PC-3 (cell line): ENCODE measurements at regions not wholly inside any gene's neighbourhood (a gene's known extent, or its start where the extent isn't known, plus 50 kb on each side); places are given as distances from the start of the nearest gene placed in this dataset.
"Not testable (repeated sequence)": the region's sequence is repeated elsewhere in the genome, so short reads cannot be mapped to it uniquely, and the experiment has no call there.

Experiments
- ATAC-seq: fragments of 200-7000 bp; cut with Tn5 transposase; 2 replicates; pipeline ENCODE4 v1.9.1; 2020; ENCODE audit warnings: mild to moderate bottlenecking, moderate library complexity
- BruUV-seq: library from RNA; stranded (reverse); fragments of 400-500 nt; replicated peaks from 2 replicates; lab custom pipeline; 2021; lab: Mats Ljungman, UMichigan
- CTCF ChIA-PET: fragments of 300-600 bp; sonication (Branson Sonifier 250); formaldehyde crosslinking; loops from one replicate; lab custom pipeline; 2022; ENCODE audit warnings: antibody characterized with exemption; lab: Charles Lee
- POLR2A ChIA-PET: fragments of 300-600 bp; sonication (Branson Sonifier 250); formaldehyde crosslinking; loops from one replicate; lab custom pipeline; 2022; ENCODE audit warnings: antibody characterized with exemption; ENCODE audit not compliant: unreplicated experiment; lab: Charles Lee
- DNase-seq: peaks from one replicate; pipeline ENCODE4 v3.0.0-alpha.2; 2015
- H2AFZ ChIP-seq: fragments of 300-600 bp; sonication (generic); 2 replicates; pipeline ENCODE4 v1.6.0; 2016; ENCODE audit warnings: antibody characterized with exemption, low read length
- H3F3A ChIP-seq: fragments of 300-600 bp; sonication (generic); one replicate; pipeline ENCODE4 v1.6.0; 2017; ENCODE audit warnings: antibody characterized with exemption, low read length, control low read depth, mild to moderate bottlenecking; ENCODE audit not compliant: unreplicated experiment
- H3K27ac ChIP-seq: fragments of 300-600 bp; sonication (generic); 2 replicates; pipeline ENCODE4 v1.5.1; 2016; ENCODE audit warnings: mild to moderate bottlenecking, low read length
- H3K27me3 ChIP-seq: fragments of 300-600 bp; sonication (generic); 2 replicates; pipeline ENCODE4 v1.6.1; 2016; ENCODE audit warnings: low read length, mixed read lengths
- H3K36me3 ChIP-seq: fragments of 300-600 bp; sonication (generic); 2 replicates; pipeline ENCODE4 v1.6.1; 2016; ENCODE audit warnings: low read depth, mixed run types, low read length, mixed read lengths
- H3K4me1 ChIP-seq: fragments of 300-600 bp; sonication (generic); 2 replicates; pipeline ENCODE4 v1.5.1; 2016; ENCODE audit warnings: low read length; ENCODE audit not compliant: insufficient read depth
- H3K4me2 ChIP-seq: fragments of 300-600 bp; sonication (generic); 2 replicates; pipeline ENCODE4 v1.6.0; 2016; ENCODE audit warnings: low read length
- H3K4me3 ChIP-seq: fragments of 300-600 bp; sonication (generic); 2 replicates; pipeline ENCODE4 v1.5.1; 2016; ENCODE audit warnings: mild to moderate bottlenecking, low read length, mixed read lengths
- H3K79me2 ChIP-seq: fragments of 300-600 bp; sonication (generic); 2 replicates; pipeline ENCODE4 v1.6.1; 2017; ENCODE audit warnings: low read length, mixed read lengths
- H3K9ac ChIP-seq: fragments of 300-600 bp; sonication (generic); 2 replicates; pipeline ENCODE4 v1.6.0; 2016; ENCODE audit warnings: mild to moderate bottlenecking, low read length
- H3K9me2 ChIP-seq: fragments of 300-600 bp; sonication (generic); replicated peaks from 2 replicates; pipeline ENCODE4 v1.6.1; 2016; ENCODE audit warnings: mixed run types, low read length, mixed read lengths
- H3K9me3 ChIP-seq: fragments of 300-600 bp; sonication (generic); 2 replicates; pipeline ENCODE4 v1.6.1; 2016; ENCODE audit warnings: low read length, mixed read lengths
- H4K20me1 ChIP-seq: fragments of 300-600 bp; sonication (generic); 2 replicates; pipeline ENCODE4 v1.6.1; 2016; ENCODE audit warnings: low read length, mixed read lengths
- EZH2 ChIP-seq: fragments of 300-600 bp; sonication (generic); IDR thresholded peaks from one replicate; pipeline ENCODE4 v1.6.1; 2017; ENCODE audit warnings: antibody characterized with exemption, mild to moderate bottlenecking, low read length; ENCODE audit not compliant: unreplicated experiment
- EZH2phosphoT487 ChIP-seq: fragments of 300-600 bp; sonication (generic); IDR thresholded peaks from 2 replicates; pipeline ENCODE4 v1.6.1; 2018; ENCODE audit warnings: mild to moderate bottlenecking, antibody characterized with exemption, low read length, borderline replicate concordance
- intact Hi-C: fragments of 100-400 bp; cut with micrococcal nuclease; formaldehyde crosslinking; loops from 2 replicates; pipeline ENCODE4 v1.9.0; 2023
- TF ChIP-seq, protein P1 (sequence below): fragments of 300-600 bp; sonication (generic); conservative IDR thresholded peaks from 2 replicates; pipeline ENCODE4 v1.5.1; 2017; ENCODE audit warnings: antibody characterized with exemption, low read depth, mild to moderate bottlenecking, low read length

GRCh38 chr7:138194567-138194966, 118.3 kb downstream of the AKR1D1 start:
- no peaks in the 10 kb centered on the region for H3K4me1 ChIP-seq
- BruUV-seq: no TSS peak
- CTCF ChIA-PET: no interaction called here

GRCh38 chr7:138195151-138195571, 118.9 kb downstream of the AKR1D1 start:
- no peaks in the 10 kb centered on the region for H3K36me3 ChIP-seq
- H3K4me1 ChIP-seq: no peaks in the 10 kb centered on the region
- no peak overlapping the region for H3K9ac ChIP-seq
- no TSS peak for BruUV-seq
- no peak for ATAC-seq
- H3F3A ChIP-seq: no peaks in the 10 kb centered on the region
- intact Hi-C loops: no loop called here
- H3K79me2 ChIP-seq: no peaks in the 10 kb centered on the region
- no peak overlapping the region for H3K4me3 ChIP-seq
- H3K4me2 ChIP-seq: no peak overlapping the region
- TF ChIP-seq EZH2 (no peak), EZH2phosphoT487 (no peak)
- TF ChIP-seq, protein P1, sequence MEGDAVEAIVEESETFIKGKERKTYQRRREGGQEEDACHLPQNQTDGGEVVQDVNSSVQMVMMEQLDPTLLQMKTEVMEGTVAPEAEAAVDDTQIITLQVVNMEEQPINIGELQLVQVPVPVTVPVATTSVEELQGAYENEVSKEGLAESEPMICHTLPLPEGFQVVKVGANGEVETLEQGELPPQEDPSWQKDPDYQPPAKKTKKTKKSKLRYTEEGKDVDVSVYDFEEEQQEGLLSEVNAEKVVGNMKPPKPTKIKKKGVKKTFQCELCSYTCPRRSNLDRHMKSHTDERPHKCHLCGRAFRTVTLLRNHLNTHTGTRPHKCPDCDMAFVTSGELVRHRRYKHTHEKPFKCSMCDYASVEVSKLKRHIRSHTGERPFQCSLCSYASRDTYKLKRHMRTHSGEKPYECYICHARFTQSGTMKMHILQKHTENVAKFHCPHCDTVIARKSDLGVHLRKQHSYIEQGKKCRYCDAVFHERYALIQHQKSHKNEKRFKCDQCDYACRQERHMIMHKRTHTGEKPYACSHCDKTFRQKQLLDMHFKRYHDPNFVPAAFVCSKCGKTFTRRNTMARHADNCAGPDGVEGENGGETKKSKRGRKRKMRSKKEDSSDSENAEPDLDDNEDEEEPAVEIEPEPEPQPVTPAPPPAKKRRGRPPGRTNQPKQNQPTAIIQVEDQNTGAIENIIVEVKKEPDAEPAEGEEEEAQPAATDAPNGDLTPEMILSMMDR: no peak
- CTCF ChIA-PET: no interaction called here
- H3K27me3 ChIP-seq: no peaks in the 10 kb centered on the region
- H3K27ac ChIP-seq: no peak overlapping the region
- H2AFZ ChIP-seq: no peak overlapping the region
- no peak for DNase-seq
- POLR2A ChIA-PET: no interaction called here
- no peaks in the 10 kb centered on the region for H3K9me3 ChIP-seq
- H3K9me2 ChIP-seq: no peaks in the 10 kb centered on the region
- H4K20me1 ChIP-seq: no peaks in the 10 kb centered on the region

More at GRCh38 chr7:138194567-138194966, 118.3 kb downstream of the AKR1D1 start:
- Histone ChIP-seq H3K4me2 (no peak overlapping the region), H3K27ac (no peak overlapping the region), H3K79me2 (no peaks in the 10 kb centered on the region), H4K20me1 (no peaks in the 10 kb centered on the region), H3K9ac (no peak overlapping the region), H3K9me2 (no peaks in the 10 kb centered on the region), H3K4me3 (no peak overlapping the region), H3K36me3 (no peaks in the 10 kb centered on the region), H2AFZ (no peak overlapping the region), H3K27me3 (no peaks in the 10 kb centered on the region), H3K9me3 (no peaks in the 10 kb centered on the region), H3F3A (no peaks in the 10 kb centered on the region)
- TF ChIP-seq, protein P1: no peak
- TF ChIP-seq EZH2phosphoT487 (no peak), EZH2 (no peak)
- DNase-seq (no peak), ATAC-seq (no peak)
- POLR2A ChIA-PET: no interaction called here
- intact Hi-C loops: no loop called here

DNA sequence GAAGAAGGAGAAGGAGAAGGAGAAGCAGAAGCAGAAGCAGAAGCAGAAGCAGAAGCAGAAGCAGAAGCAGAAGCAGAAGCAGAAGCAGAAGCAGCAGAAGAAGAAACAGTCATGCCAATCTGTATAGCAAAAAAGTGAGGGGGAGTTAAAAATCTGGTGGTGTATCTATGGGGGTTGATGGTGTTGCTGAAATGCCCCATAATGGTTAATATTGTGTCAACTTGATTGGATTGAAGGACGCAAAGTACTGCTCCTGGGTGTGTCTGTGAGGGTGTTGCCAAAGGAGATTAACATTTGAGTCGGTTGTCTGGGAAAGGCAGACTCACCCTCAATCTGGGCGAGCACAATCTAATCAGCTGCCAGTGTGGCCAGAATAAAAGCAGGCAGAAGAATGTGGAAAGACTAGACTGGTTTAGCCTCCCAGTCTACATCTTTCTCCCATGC, 120.3 kb downstream of the AKR1D1 start:
- BruUV-seq, ATAC-seq: not testable (repeated sequence)

More for the DNA sequence above, 120.3 kb downstream of the AKR1D1 start:
- H3F3A ChIP-seq, H3K27ac ChIP-seq, H3K79me2 ChIP-seq, H3K9ac ChIP-seq, H3K9me2 ChIP-seq, H3K4me3 ChIP-seq, H3K36me3 ChIP-seq, intact Hi-C loops, CTCF ChIA-PET, H3K9me3 ChIP-seq, H2AFZ ChIP-seq, H3K4me2 ChIP-seq, H4K20me1 ChIP-seq, H3K4me1 ChIP-seq, DNase-seq, POLR2A ChIA-PET, H3K27me3 ChIP-seq: not testable (repeated sequence)
